ENCODE measurements at regions not wholly inside any gene's neighbourhood (a gene's known extent, or its start where the extent isn't known, plus 50 kb on each side); places are given as distances from the start of the nearest gene placed in this dataset.

GRCh38 chr2:19676770-19677169, 225.0 kb downstream of the TTC32 start:
- TF ChIP-seq POLR2A (IDR thresholded peaks at IDR 0.05) (no peak), CTCF (IDR thresholded peaks at IDR 0.05) (no peak), POLR2AphosphoS5 (IDR thresholded peaks at IDR 0.05) (no peak)

All from upper lobe of left lung (tissue), 4 donors.